GM23338 (cell line): ENCODE measurements at regions not wholly inside any gene's neighbourhood (a gene's known extent, or its start where the extent isn't known, plus 50 kb on each side); places are given as distances from the start of the nearest gene placed in this dataset.
"Not testable (repeated sequence)": the region's sequence is repeated elsewhere in the genome, so short reads cannot be mapped to it uniquely, and the experiment has no call there.

Experiments
- ATAC-seq: fragments of 200-7000 bp; cut with Tn5 transposase; 3 replicates; pipeline ENCODE4 v1.9.1; 2020
- DNase-seq: peaks from one replicate; pipeline ENCODE4 v3.0.0-alpha.2; 2015; ENCODE audit warnings: low spot score
- H2AFZ ChIP-seq: fragments of 200-600 bp; sonication (generic); 2 replicates; pipeline ENCODE4 v1.8.0; 2016; ENCODE audit warnings: antibody characterized with exemption, mild to moderate bottlenecking, moderate library complexity
- H3F3A ChIP-seq: fragments of 200-600 bp; sonication (generic); replicated peaks from 2 replicates; pipeline ENCODE4 v1.8.0; 2017; ENCODE audit warnings: antibody characterized with exemption, mixed run types, low read depth
- H3K27ac ChIP-seq: fragments of 200-600 bp; sonication (generic); 2 replicates; pipeline ENCODE4 v1.6.1; 2016; ENCODE audit warnings: low read depth
- H3K27me3 ChIP-seq: fragments of 200-600 bp; sonication (generic); 2 replicates; pipeline ENCODE4 v1.8.0; 2016; ENCODE audit warnings: mild to moderate bottlenecking, mixed run types, moderate library complexity; ENCODE audit not compliant: insufficient read depth
- H3K36me3 ChIP-seq: fragments of 200-600 bp; sonication (generic); 2 replicates; pipeline ENCODE4 v1.8.0; 2016; ENCODE audit warnings: mild to moderate bottlenecking; ENCODE audit not compliant: insufficient read depth
- H3K4me1 ChIP-seq: fragments of 200-600 bp; sonication (generic); 2 replicates; pipeline ENCODE4 v1.8.0; 2016; ENCODE audit warnings: mild to moderate bottlenecking, moderate library complexity; ENCODE audit not compliant: insufficient read depth
- H3K4me2 ChIP-seq: fragments of 200-600 bp; sonication (generic); 2 replicates; pipeline ENCODE4 v1.7.1; 2017; ENCODE audit warnings: mixed run types
- H3K4me3 ChIP-seq: fragments of 200-600 bp; sonication (generic); 2 replicates; pipeline ENCODE4 v1.6.1; 2016; ENCODE audit warnings: mixed run types
- H3K79me2 ChIP-seq: fragments of 200-600 bp; sonication (generic); replicated peaks from 2 replicates; pipeline ENCODE4 v1.8.0; 2017; ENCODE audit warnings: mild to moderate bottlenecking; ENCODE audit not compliant: insufficient read depth
- H3K9me2 ChIP-seq: fragments of 200-600 bp; sonication (generic); 2 replicates; pipeline ENCODE4 v1.8.0; 2017; ENCODE audit not compliant: insufficient read depth
- H4K20me1 ChIP-seq: fragments of 200-600 bp; sonication (generic); replicated peaks from 2 replicates; pipeline ENCODE4 v1.8.0; 2017; ENCODE audit warnings: mild to moderate bottlenecking; ENCODE audit not compliant: insufficient read depth
- H3K27ac Mint-ChIP-seq: 2 replicates; pipeline ENCODE4 v1.8.0; 2020; ENCODE audit warnings: inconsistent platforms, mild to moderate bottlenecking, moderate library complexity, mixed read lengths
- H3K27me3 Mint-ChIP-seq: 3 replicates; pipeline ENCODE4 v1.8.0; 2022; ENCODE audit warnings: low read depth, mild to moderate bottlenecking, moderate library complexity, mixed read lengths, inconsistent platforms; ENCODE audit not compliant: insufficient read depth, poor library complexity
- H3K36me3 Mint-ChIP-seq: 3 replicates; pipeline ENCODE4 v1.8.0; 2021; ENCODE audit warnings: low read depth, mild to moderate bottlenecking, inconsistent platforms, moderate library complexity, mixed read lengths
- H3K4me1 Mint-ChIP-seq: 3 replicates; pipeline ENCODE4 v1.8.0; 2020; ENCODE audit warnings: mild to moderate bottlenecking, inconsistent platforms, mixed read lengths
- H3K4me3 Mint-ChIP-seq: 3 replicates; pipeline ENCODE4 v1.8.0; 2021; ENCODE audit warnings: moderate library complexity, mild to moderate bottlenecking, inconsistent platforms, mixed read lengths
- H3K9me3 Mint-ChIP-seq: 3 replicates; pipeline ENCODE4 v1.8.0; 2020; ENCODE audit warnings: moderate library complexity, mild to moderate bottlenecking, inconsistent platforms, mixed read lengths
- CREB1 ChIP-seq: fragments of 250-450 bp; sonication (Bioruptor Pico); IDR thresholded peaks from 2 replicates; pipeline ENCODE4 v1.5.0; 2020; ENCODE audit warnings: low read depth, mild to moderate bottlenecking, moderate library complexity
- EZH2 ChIP-seq: fragments of 200-600 bp; sonication (generic); IDR thresholded peaks from one replicate; pipeline ENCODE4 v1.8.0; 2017; ENCODE audit warnings: antibody characterized with exemption, mild to moderate bottlenecking, low read depth; ENCODE audit not compliant: unreplicated experiment
- JUNB ChIP-seq: IDR thresholded peaks from one replicate; pipeline ENCODE4 v1.6.1; 2016; ENCODE audit warnings: antibody characterized with exemption; ENCODE audit not compliant: unreplicated experiment
- NANOG ChIP-seq: IDR thresholded peaks from 2 replicates; pipeline ENCODE4 v1.6.1; 2016; ENCODE audit warnings: antibody characterized with exemption, borderline replicate concordance
- REST ChIP-seq: IDR thresholded peaks from one replicate; pipeline ENCODE4 v1.6.1; 2018; ENCODE audit warnings: antibody characterized with exemption; ENCODE audit not compliant: unreplicated experiment
- STAT1 ChIP-seq: IDR thresholded peaks from one replicate; pipeline ENCODE4 v1.6.1; 2016; ENCODE audit warnings: antibody characterized with exemption; ENCODE audit not compliant: unreplicated experiment
- ZNF114 ChIP-seq: fragments of 250-450 bp; sonication (Bioruptor Pico); IDR thresholded peaks from 2 replicates; pipeline ENCODE4 v1.5.0; 2020; ENCODE audit warnings: mild to moderate bottlenecking, moderate library complexity

- TF ChIP-seq REST (no peak), ZNF114 (CRISPR knock-in tag) (no peak)
These were observed 230.8 kb downstream of the ADAMTS15 start (continued) for GRCh38 chr11:130679247-130679646.

- not testable (repeated sequence) for H4K20me1 ChIP-seq, H3K4me3 ChIP-seq, H3K27me3 ChIP-seq, H3K27ac Mint-ChIP-seq, H3K27ac ChIP-seq, H3K4me3 Mint-ChIP-seq, ATAC-seq, H3K9me2 ChIP-seq, H2AFZ ChIP-seq, H3K79me2 ChIP-seq, H3F3A ChIP-seq, H3K4me1 ChIP-seq, H3K4me1 Mint-ChIP-seq, H3K36me3 ChIP-seq, DNase-seq, H3K4me2 ChIP-seq, H3K36me3 Mint-ChIP-seq, H3K27me3 Mint-ChIP-seq
- peaks cover 11% of the 10 kb centered on the region for H3K9me3 Mint-ChIP-seq
These were observed 233.8 kb downstream of the SNX19 start for GRCh38 chr11:130682471-130682870.

- no peak overlapping the region for H3K4me3 Mint-ChIP-seq
- Histone ChIP-seq H2AFZ (no peak overlapping the region; the same call in 1 of the 2 replicates), H3K4me2 (no peak overlapping the region), H3K27ac (no peak overlapping the region), H3K36me3 (no peaks in the 10 kb centered on the region; the same call in 1 of the 2 replicates), H3K9me2 (0 out of 2 replicates have a peak, but pooled peaks cover 4% of the 10 kb centered on the region), H4K20me1 (no peaks in the 10 kb centered on the region), H3F3A (no peaks in the 10 kb centered on the region), H3K4me3 (no peak overlapping the region), H3K4me1 (no peaks in the 10 kb centered on the region), H3K79me2 (no peaks in the 10 kb centered on the region), H3K27me3 (no peaks in the 10 kb centered on the region)
- no peaks in the 10 kb centered on the region for H3K4me1 Mint-ChIP-seq
- H3K9me3 Mint-ChIP-seq = peaks cover 2% of the 10 kb centered on the region; the same call in 1 of the 3 replicates
- H3K27ac Mint-ChIP-seq = no peak overlapping the region
- H3K27me3 Mint-ChIP-seq = peaks cover 2% of the 10 kb centered on the region
- no peak for DNase-seq
- no peak for ATAC-seq
- H3K36me3 Mint-ChIP-seq = no peaks in the 10 kb centered on the region
- TF ChIP-seq STAT1 (no peak), REST (no peak), NANOG (no peak), EZH2 (no peak), ZNF114 (CRISPR knock-in tag) (no peak), CREB1 (no peak), JUNB (no peak)
These were observed 226.9 kb downstream of the SNX19 start for GRCh38 chr11:130689222-130689908.
